SK-N-SH treated with all-trans-retinoic acid at 6 μM for 48 hours (cell line): ENCODE measurements at regions not wholly inside any gene's neighbourhood (a gene's known extent, or its start where the extent isn't known, plus 50 kb on each side); places are given as distances from the start of the nearest gene placed in this dataset.
A peak's percentile ranks its signal among the peaks of the same experiment; 100 is the strongest.

Experiments
- ATAC-seq: fragments of 200-7000 bp; cut with Tn5 transposase; 3 replicates; pipeline ENCODE4 v1.9.1; 2020; ENCODE audit warnings: mild to moderate bottlenecking, moderate library complexity
- ARNTL ChIP-seq: fragments of 450-650 bp; formaldehyde crosslinking; IDR thresholded peaks from 2 replicates; pipeline ENCODE4 v1.5.0; 2020; ENCODE audit warnings: low read depth, mild to moderate bottlenecking, moderate library complexity, borderline replicate concordance
- BACH2 ChIP-seq: fragments of 250-450 bp; sonication (Bioruptor Pico); IDR thresholded peaks from 2 replicates; pipeline ENCODE4 v1.9.0; 2021; ENCODE audit warnings: mild to moderate bottlenecking, borderline replicate concordance
- CREB5 ChIP-seq: fragments of 250-450 bp; sonication (Bioruptor Pico); IDR thresholded peaks from 2 replicates; pipeline ENCODE4 v1.5.1; 2020; ENCODE audit warnings: low read depth, mild to moderate bottlenecking, moderate library complexity
- CSDC2 ChIP-seq: fragments of 250-450 bp; sonication (Bioruptor Pico); IDR thresholded peaks from 2 replicates; pipeline ENCODE4 v1.5.0; 2020; ENCODE audit warnings: mild to moderate bottlenecking, moderate library complexity
- CSRNP3 ChIP-seq: fragments of 250-450 bp; sonication (Bioruptor Pico); IDR thresholded peaks from 2 replicates; pipeline ENCODE4 v1.5.1; 2021; ENCODE audit warnings: mild to moderate bottlenecking, moderate library complexity
- ESRRG ChIP-seq: fragments of 250-450 bp; sonication (Bioruptor Pico); IDR thresholded peaks from 2 replicates; pipeline ENCODE4 v1.6.1; 2021; ENCODE audit warnings: mild to moderate bottlenecking
- GLIS3 ChIP-seq: fragments of 250-450 bp; sonication (Bioruptor Pico); IDR thresholded peaks from 2 replicates; pipeline ENCODE4 v1.5.0; 2020; ENCODE audit warnings: mild to moderate bottlenecking, moderate library complexity
- ISL1 ChIP-seq: fragments of 250-450 bp; sonication (Bioruptor Pico); IDR thresholded peaks from 2 replicates; pipeline ENCODE4 v2.1.2; 2022; ENCODE audit warnings: mild to moderate bottlenecking, moderate library complexity
- OSR1 ChIP-seq: fragments of 250-450 bp; sonication (Bioruptor Pico); IDR thresholded peaks from 2 replicates; pipeline ENCODE4 v1.8.0; 2022; ENCODE audit warnings: moderate library complexity, mild to moderate bottlenecking, inconsistent platforms
- PATZ1 ChIP-seq: fragments of 250-450 bp; sonication (Bioruptor Pico); IDR thresholded peaks from 2 replicates; pipeline ENCODE4 v1.8.0; 2020; ENCODE audit warnings: mild to moderate bottlenecking, moderate library complexity, borderline replicate concordance
- POU6F1 ChIP-seq: fragments of 250-450 bp; sonication (Bioruptor Pico); IDR thresholded peaks from 2 replicates; pipeline ENCODE4 v1.8.0; 2021; ENCODE audit warnings: low read depth, mild to moderate bottlenecking, moderate library complexity, borderline replicate concordance
- PPARA ChIP-seq: fragments of 250-450 bp; sonication (Bioruptor Pico); IDR thresholded peaks from 2 replicates; pipeline ENCODE4 v1.5.0; 2020; ENCODE audit warnings: mild to moderate bottlenecking, borderline replicate concordance
- RARB ChIP-seq: fragments of 250-450 bp; sonication (Bioruptor Pico); IDR thresholded peaks from 2 replicates; pipeline ENCODE4 v1.8.0; 2021; ENCODE audit warnings: mild to moderate bottlenecking, moderate library complexity
- SNAI2 ChIP-seq: fragments of 250-450 bp; sonication (Bioruptor Pico); IDR thresholded peaks from 2 replicates; pipeline ENCODE4 v1.5.0; 2020; ENCODE audit warnings: mild to moderate bottlenecking, moderate library complexity
- TCF4 ChIP-seq: fragments of 250-450 bp; sonication (Bioruptor Pico); IDR thresholded peaks from 2 replicates; pipeline ENCODE4 v1.8.0; 2021; ENCODE audit warnings: mild to moderate bottlenecking, moderate library complexity, borderline replicate concordance
- TOX ChIP-seq: fragments of 250-450 bp; sonication (Bioruptor Pico); IDR thresholded peaks from 2 replicates; pipeline ENCODE4 v1.8.0; 2021; ENCODE audit warnings: mild to moderate bottlenecking, moderate library complexity, borderline replicate concordance
- TSHZ2 ChIP-seq: fragments of 250-450 bp; sonication (Bioruptor Pico); IDR thresholded peaks from 2 replicates; pipeline ENCODE4 v1.5.0; 2020; ENCODE audit warnings: mild to moderate bottlenecking, moderate library complexity
- ZC3H10 ChIP-seq: fragments of 250-450 bp; sonication (Bioruptor Pico); IDR thresholded peaks from 2 replicates; pipeline ENCODE4 v1.5.1; 2021; ENCODE audit warnings: mild to moderate bottlenecking, moderate library complexity
- ZNF70 ChIP-seq: fragments of 450-650 bp; formaldehyde crosslinking; IDR thresholded peaks from 2 replicates; pipeline ENCODE4 v1.5.0; 2020; ENCODE audit warnings: mild to moderate bottlenecking, moderate library complexity
- ZNF8 ChIP-seq: fragments of 450-650 bp; formaldehyde crosslinking; IDR thresholded peaks from 2 replicates; pipeline ENCODE4 v1.5.0; 2020; ENCODE audit warnings: mild to moderate bottlenecking, moderate library complexity

- TF ChIP-seq RARB (CRISPR knock-in tag) (no peak), ZC3H10 (CRISPR knock-in tag) (no peak), CSRNP3 (CRISPR knock-in tag) (no peak), ISL1 (no peak), SNAI2 (CRISPR knock-in tag) (no peak), GLIS3 (CRISPR knock-in tag) (no peak), CREB5 (no peak), CSDC2 (CRISPR knock-in tag) (no peak), TSHZ2 (CRISPR knock-in tag) (no peak), POU6F1 (no peak), ZNF8 (no peak), TCF4 (CRISPR knock-in tag) (no peak), PPARA (CRISPR knock-in tag) (no peak), BACH2 (CRISPR knock-in tag) (no peak), PATZ1 (CRISPR knock-in tag) (no peak), OSR1 (CRISPR knock-in tag) (no peak)
- ATAC-seq, result no peak
Measured at GRCh38 chr14:61185534-61185933, 95.6 kb downstream of the TMEM30B start.

- ATAC-seq, result peak; percentile 47
- TF ChIP-seq TOX (CRISPR knock-in tag) (no peak), TCF4 (CRISPR knock-in tag) (no peak), PPARA (CRISPR knock-in tag) (no peak), ZNF8 (no peak), ZNF70 (CRISPR knock-in tag) (no peak), CSDC2 (CRISPR knock-in tag) (no peak), BACH2 (CRISPR knock-in tag) (no peak)
Measured at GRCh38 chr14:61184112-61184511, 97.0 kb downstream of the TMEM30B start.

GRCh38 chr14:61183196-61183885 lies 97.8 kb downstream of the TMEM30B start:
- ATAC-seq, result no peak
- TF ChIP-seq ARNTL (CRISPR knock-in tag), result no peak
- no peak for TF ChIP-seq ESRRG (CRISPR knock-in tag)
- no peak for TF ChIP-seq GLIS3 (CRISPR knock-in tag)
- TF ChIP-seq PATZ1 (CRISPR knock-in tag), result no peak
- no peak for TF ChIP-seq POU6F1
- TF ChIP-seq TSHZ2 (CRISPR knock-in tag), result no peak
- no peak for TF ChIP-seq BACH2 (CRISPR knock-in tag)
